Mammary epithelial cell (primary cell): ENCODE measurements at regions not wholly inside any gene's neighbourhood (a gene's known extent, or its start where the extent isn't known, plus 50 kb on each side); places are given as distances from the start of the nearest gene placed in this dataset.

Experiments
- CTCF ChIP-seq, 2 donors: IDR thresholded peaks in 1 of 2; conservative IDR thresholded peaks in 1 of 2; 2 replicates each; pipeline ENCODE4 v1.5.1; 2011 to 2012; ENCODE audit warnings: inconsistent platforms in 2 of 2, low read length in 2 of 2, mild to moderate bottlenecking in 2 of 2, control low read depth in 1 of 2, low read depth in 1 of 2; ENCODE audit not compliant: insufficient read depth in 1 of 2; ENCODE audit errors: extremely low read depth in 1 of 2
- EZH2 ChIP-seq: IDR thresholded peaks from 2 replicates; pipeline ENCODE4 v1.6.1; 2012; ENCODE audit warnings: low read length, inconsistent platforms, borderline replicate concordance

GRCh38 chr6:62445521-62445920, 159.5 kb upstream of the KHDRBS2 start:
- TF ChIP-seq CTCF (conservative IDR thresholded peaks at IDR 0.05 in 1 of 2, IDR thresholded peaks at IDR 0.05 in 1 of 2; ENCODE audit: extremely low read depth in 1 of 2, insufficient read depth in 1 of 2, low read depth in 1 of 2, low read length in 2 of 2): no peak
- TF ChIP-seq EZH2: no peak
